T-helper 17 cell (primary cell): ENCODE measurements at regions not wholly inside any gene's neighbourhood (a gene's known extent, or its start where the extent isn't known, plus 50 kb on each side); places are given as distances from the start of the nearest gene placed in this dataset.
A peak's percentile ranks its signal among the peaks of the same experiment; 100 is the strongest.
"Not testable (repeated sequence)": the region's sequence is repeated elsewhere in the genome, so short reads cannot be mapped to it uniquely, and the experiment has no call there.

Experiments
- ATAC-seq: fragments of 150-1000 bp; cut with Tn5 transposase; 2 replicates; pipeline ENCODE4 v1.10.0; 2021; ENCODE audit warnings: mild to moderate bottlenecking, moderate library complexity
- DNase-seq, 3 donors: peaks; one replicate each; pipeline versions ENCODE4 v3.0.0 to v3.0.0-alpha.2; 2020 to 2021
- H3K9me3 ChIP-seq: one replicate; pipeline ENCODE4 v1.7.0; 2013; ENCODE audit warnings: low read length, mild to moderate bottlenecking; ENCODE audit not compliant: control insufficient read depth, poor library complexity, severe bottlenecking
- H3K27ac Mint-ChIP-seq: one replicate; pipeline ENCODE4 v1.8.0; 2022; ENCODE audit warnings: mild to moderate bottlenecking, moderate library complexity, mixed read lengths
- H3K27me3 Mint-ChIP-seq: one replicate; pipeline ENCODE4 v1.8.0; 2022; ENCODE audit warnings: mixed read lengths
- H3K36me3 Mint-ChIP-seq: one replicate; pipeline ENCODE4 v1.8.0; 2022; ENCODE audit warnings: low read depth, mixed read lengths
- H3K4me1 Mint-ChIP-seq: one replicate; pipeline ENCODE4 v1.8.0; 2022; ENCODE audit warnings: mild to moderate bottlenecking, mixed read lengths
- H3K4me3 Mint-ChIP-seq: one replicate; pipeline ENCODE4 v1.8.0; 2022; ENCODE audit warnings: mild to moderate bottlenecking, moderate library complexity, mixed read lengths

DNA sequence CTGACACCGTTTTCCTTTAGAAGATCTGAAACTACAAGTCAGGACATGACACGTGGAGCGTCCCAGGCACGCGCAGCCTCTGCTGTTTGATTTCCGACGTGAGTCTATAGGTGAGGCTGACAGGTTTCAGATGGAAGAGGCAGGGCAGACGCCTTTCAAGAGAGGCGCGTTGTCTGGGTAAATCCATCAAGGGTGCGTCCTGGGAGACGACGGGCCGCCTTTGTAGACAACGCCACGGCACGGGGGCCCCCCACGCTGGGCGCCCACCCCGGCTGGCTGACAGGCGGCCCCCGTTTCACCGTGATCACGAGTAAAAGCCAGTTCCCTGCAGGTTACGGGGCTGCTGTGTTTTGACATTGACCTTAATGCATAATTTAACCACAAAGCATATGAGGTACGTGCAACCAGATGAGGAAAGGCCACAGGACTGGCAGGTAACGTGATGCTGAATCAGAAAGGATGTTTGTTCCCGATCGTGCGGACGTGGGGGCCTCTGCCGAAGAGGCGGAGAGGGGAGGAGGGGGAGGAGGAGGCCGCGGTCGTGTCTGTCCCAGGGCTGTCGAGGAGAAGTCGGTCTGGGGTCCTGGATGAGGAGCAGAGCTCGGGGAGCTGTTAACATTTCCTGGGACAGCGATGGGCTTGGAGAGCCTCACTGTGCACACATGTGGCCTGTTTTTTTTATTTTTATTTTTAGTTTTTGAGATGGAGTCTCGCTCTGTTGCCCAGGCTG, 51.1 kb upstream of the PPP2R3B start:
- ATAC-seq, result peak; percentile 40
- no peaks in the 10 kb centered on the region for H3K27me3 Mint-ChIP-seq
- no peaks in the 10 kb centered on the region for H3K4me1 Mint-ChIP-seq
- H3K9me3 ChIP-seq, result no peaks in the 10 kb centered on the region
- no peaks in the 10 kb centered on the region for H3K36me3 Mint-ChIP-seq
- no peak for DNase-seq
- no peak overlapping the region for H3K4me3 Mint-ChIP-seq
- H3K27ac Mint-ChIP-seq, result no peak overlapping the region

DNA sequence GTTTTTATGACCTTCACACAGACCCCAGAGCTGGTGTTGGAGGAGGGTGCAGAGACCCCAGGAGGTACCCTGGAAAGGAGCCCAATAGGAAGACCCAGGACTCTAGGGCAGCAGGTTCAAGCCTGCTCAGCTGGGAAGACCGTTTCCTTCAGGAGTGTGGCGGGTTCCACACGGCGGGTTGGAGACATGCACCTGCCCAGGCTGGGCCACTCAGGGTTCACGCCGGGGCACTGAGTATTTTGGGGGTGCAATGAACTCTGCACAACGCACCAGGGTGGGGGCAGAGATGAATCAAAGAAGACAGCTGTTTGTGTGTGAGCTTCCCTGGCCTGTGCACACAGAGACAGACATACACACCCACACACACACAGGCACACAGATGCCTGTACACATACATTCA, 52.5 kb upstream of the PPP2R3B start:
- no peaks in the 10 kb centered on the region for H3K9me3 ChIP-seq
- no peak for ATAC-seq
- Mint-ChIP-seq H3K4me3 (no peak overlapping the region), H3K27me3 (no peaks in the 10 kb centered on the region), H3K4me1 (no peaks in the 10 kb centered on the region), H3K27ac (no peak overlapping the region), H3K36me3 (no peaks in the 10 kb centered on the region)
- DNase-seq, result no peak

DNA sequence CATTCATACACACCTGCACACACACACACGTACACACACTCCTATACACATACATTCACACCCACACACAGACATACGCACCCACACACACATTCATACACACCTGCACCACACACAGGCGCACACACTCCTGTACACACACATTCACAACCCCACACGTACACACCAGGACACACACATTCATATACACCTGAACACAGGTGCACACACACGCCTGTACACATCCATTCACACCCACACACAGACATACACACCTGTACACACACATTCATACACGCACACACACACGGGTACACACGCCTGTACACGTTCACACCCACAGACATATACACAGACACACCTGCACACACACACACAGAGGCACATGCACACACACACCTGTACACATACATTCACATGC, 53.0 kb upstream of the PPP2R3B start:
- Mint-ChIP-seq H3K36me3 (no peaks in the 10 kb centered on the region), H3K4me3 (no peak overlapping the region)
- no peak for ATAC-seq

DNA sequence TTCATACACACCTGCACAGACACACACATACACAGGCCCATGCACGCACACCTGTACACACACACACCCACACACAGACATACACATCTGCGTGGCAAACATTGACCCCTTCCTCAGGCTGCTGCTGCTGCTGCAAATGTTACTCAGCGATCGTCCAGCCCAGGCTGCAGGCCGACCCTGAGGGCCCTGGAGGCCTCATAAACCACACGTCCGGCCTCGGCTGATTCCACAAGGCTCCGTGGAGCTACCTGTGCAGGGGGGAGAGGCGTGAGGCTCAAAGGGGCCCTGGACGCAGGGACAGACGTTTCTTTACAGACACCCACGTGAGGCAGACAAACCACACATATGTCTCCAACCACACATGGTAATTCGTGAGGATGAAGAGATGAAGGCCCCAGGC, 53.9 kb upstream of the PPP2R3B start:
- H3K36me3 Mint-ChIP-seq, result no peaks in the 10 kb centered on the region
- H3K27ac Mint-ChIP-seq, result no peak overlapping the region
- no peaks in the 10 kb centered on the region for H3K27me3 Mint-ChIP-seq
- H3K9me3 ChIP-seq, result no peaks in the 10 kb centered on the region
- no peak overlapping the region for H3K4me3 Mint-ChIP-seq
- DNase-seq (no peak), ATAC-seq (no peak)
- no peaks in the 10 kb centered on the region for H3K4me1 Mint-ChIP-seq

More for the DNA sequence above, 53.0 kb upstream of the PPP2R3B start:
- no peak for DNase-seq
- Mint-ChIP-seq H3K4me1 (no peaks in the 10 kb centered on the region), H3K27ac (no peak overlapping the region), H3K27me3 (no peaks in the 10 kb centered on the region)
- no peaks in the 10 kb centered on the region for H3K9me3 ChIP-seq

DNA sequence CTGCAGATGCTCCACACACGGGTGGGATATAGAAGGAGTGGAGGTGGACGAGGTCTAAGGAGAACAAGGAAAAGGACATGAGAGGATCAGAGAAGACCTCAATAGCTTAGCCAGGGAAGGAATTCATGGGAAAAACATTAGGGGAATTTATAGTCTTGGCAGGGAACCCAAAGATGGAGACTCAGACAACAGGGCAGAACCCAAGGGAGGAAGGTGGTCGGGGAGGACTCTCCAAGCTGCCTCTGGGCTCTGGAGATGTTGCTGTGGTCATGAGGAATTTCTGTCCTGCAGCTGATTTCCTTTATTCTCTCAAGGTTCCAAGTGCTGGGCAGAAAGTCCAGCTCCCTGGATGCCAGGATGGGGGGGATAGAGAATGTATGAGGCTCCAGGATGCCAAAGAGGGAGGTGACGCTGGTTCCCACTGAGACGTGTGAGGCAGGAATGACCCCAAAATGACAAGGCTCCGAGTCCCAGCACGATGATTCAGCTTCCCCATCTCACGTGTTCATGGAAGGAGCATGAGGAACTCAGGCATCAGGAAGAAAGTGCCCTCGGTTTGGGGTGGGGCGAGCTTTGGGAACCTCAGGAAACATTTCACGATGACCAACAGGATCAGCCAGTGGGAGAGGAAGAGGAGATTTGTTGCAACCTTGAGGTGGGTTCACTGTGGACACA, 57.0 kb upstream of the PPP2R3B start:
- no peak overlapping the region for H3K27ac Mint-ChIP-seq

DNA sequence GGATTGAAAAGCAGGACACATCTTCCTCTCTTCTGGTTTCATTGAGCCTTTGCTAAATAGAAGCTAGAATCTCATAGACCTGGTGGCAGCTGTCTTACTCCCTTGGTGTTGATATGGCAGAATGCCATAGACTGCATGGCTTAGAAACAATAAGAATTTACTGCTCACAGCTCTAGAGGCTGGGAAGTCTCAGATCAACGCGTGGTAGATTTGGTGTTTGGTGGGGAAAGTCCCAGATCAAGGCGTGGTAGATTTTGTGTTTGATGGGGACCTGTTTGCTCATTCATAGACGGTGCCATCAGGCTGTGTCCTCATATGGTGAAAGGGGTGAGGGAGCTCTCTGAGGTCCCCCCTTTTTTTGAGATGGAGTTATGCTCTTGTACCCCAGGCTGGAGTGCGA, 57.6 kb upstream of the PPP2R3B start:
- Mint-ChIP-seq H3K4me1 (peaks cover 2% of the 10 kb centered on the region), H3K4me3 (no peak overlapping the region), H3K27ac (no peak overlapping the region), H3K36me3 (no peaks in the 10 kb centered on the region), H3K27me3 (no peaks in the 10 kb centered on the region)
- no peaks in the 10 kb centered on the region for H3K9me3 ChIP-seq
- DNase-seq (no peak), ATAC-seq (no peak)

More for the DNA sequence above, 57.0 kb upstream of the PPP2R3B start:
- Mint-ChIP-seq H3K4me1 (peaks cover 2% of the 10 kb centered on the region), H3K27me3 (no peaks in the 10 kb centered on the region), H3K4me3 (no peak overlapping the region), H3K36me3 (no peaks in the 10 kb centered on the region)
- DNase-seq, result no peak
- no peak for ATAC-seq
- H3K9me3 ChIP-seq, result no peaks in the 10 kb centered on the region

DNA sequence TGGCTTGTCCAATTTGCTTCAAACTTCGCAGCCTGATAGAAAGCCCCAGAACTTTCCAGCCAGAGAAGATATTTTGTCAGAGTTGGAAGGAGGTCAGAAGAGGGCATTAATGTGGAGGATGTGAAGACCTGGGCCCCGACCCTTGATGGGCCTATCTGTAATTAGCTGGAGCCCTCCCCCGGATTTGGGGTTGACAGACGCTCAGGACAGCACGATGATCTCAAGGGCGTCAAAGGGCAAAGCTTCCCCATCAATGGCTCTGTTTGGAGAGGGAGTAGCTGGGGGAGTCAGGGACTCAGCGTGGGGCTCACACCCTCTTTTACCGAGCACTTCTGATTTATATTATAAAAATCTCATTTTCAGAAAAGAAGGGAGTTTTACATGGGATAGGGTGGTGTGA, 59.0 kb upstream of the PPP2R3B start:
- Mint-ChIP-seq H3K27me3 (no peaks in the 10 kb centered on the region), H3K27ac (no peak overlapping the region), H3K36me3 (no peaks in the 10 kb centered on the region), H3K4me1 (peaks cover 2% of the 10 kb centered on the region), H3K4me3 (no peak overlapping the region)
- no peak for DNase-seq
- no peaks in the 10 kb centered on the region for H3K9me3 ChIP-seq
- ATAC-seq, result no peak

DNA sequence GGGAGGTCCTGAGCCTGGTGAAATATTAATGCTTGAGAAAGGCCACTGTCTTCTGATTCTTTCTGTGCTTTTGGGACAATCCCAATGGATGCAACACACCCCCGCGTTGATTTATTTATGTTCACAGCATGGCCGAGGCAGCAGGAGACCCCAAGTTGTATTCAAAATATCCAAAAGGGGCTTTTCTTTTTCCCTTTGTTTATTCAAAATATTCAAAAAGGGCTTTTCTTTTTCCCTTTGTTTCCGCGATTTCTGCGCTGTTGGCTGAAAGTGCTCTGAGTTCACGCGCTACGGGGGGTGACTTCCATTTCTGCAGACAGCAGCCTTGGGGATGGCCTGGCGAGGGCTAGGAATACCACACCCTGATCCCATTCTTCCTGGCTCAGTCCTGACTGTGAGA, 59.5 kb upstream of the PPP2R3B start:
- no peaks in the 10 kb centered on the region for H3K36me3 Mint-ChIP-seq
- ATAC-seq (no peak), DNase-seq (no peak)
- H3K4me1 Mint-ChIP-seq, result peaks cover 2% of the 10 kb centered on the region
- H3K4me3 Mint-ChIP-seq, result no peak overlapping the region
- H3K9me3 ChIP-seq, result no peaks in the 10 kb centered on the region
- H3K27me3 Mint-ChIP-seq, result no peaks in the 10 kb centered on the region
- H3K27ac Mint-ChIP-seq, result no peak overlapping the region

DNA sequence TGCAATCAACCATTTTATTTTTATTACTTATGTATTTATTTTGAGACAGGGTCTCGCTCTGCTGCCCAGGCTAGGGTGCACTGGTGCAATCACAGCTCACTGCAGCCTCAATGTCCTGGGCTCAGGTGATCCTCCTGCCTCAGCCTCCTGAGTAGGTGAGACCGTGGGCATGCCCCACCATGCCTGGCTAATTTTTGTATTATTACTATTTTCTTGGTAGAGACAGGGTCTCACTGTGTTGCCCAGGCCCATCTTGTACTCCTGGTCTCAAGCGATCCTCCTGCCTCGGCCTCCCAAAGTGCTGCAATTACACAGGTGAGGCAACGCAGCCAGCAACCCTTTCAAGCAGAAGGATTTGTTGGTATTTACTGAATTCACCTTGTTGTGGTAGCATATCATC, 60.3 kb upstream of the PPP2R3B start:
- no peak overlapping the region for H3K27ac Mint-ChIP-seq

DNA sequence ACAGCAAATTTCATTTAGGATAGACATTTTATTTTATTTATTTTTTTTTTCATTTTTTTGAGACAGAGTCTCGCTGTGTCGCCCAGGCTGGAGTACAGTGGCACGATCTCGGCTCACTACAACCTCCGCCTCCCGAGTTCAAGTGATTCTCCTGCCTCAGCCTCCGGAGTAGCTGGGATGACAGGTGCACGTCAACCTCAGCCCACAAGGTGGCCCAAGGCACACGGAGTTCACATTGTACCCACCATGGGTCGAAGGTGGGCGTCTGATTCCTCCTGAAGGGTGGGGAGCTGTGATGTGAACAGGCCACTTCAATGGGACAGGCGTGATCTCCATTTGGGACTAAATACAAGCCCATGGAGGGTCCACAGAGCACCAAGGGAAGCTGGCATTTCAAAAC, 65.0 kb upstream of the PPP2R3B start:
- H3K27ac Mint-ChIP-seq, H3K4me3 Mint-ChIP-seq, H3K4me1 Mint-ChIP-seq, H3K9me3 ChIP-seq, H3K36me3 Mint-ChIP-seq, DNase-seq, H3K27me3 Mint-ChIP-seq, ATAC-seq: not testable (repeated sequence)

More for the DNA sequence above, 60.3 kb upstream of the PPP2R3B start:
- no peaks in the 10 kb centered on the region for H3K36me3 Mint-ChIP-seq
- DNase-seq, result no peak
- ATAC-seq, result no peak
- no peak overlapping the region for H3K4me3 Mint-ChIP-seq
- no peaks in the 10 kb centered on the region for H3K27me3 Mint-ChIP-seq
- H3K9me3 ChIP-seq, result no peaks in the 10 kb centered on the region
- H3K4me1 Mint-ChIP-seq, result peaks cover 2% of the 10 kb centered on the region

DNA sequence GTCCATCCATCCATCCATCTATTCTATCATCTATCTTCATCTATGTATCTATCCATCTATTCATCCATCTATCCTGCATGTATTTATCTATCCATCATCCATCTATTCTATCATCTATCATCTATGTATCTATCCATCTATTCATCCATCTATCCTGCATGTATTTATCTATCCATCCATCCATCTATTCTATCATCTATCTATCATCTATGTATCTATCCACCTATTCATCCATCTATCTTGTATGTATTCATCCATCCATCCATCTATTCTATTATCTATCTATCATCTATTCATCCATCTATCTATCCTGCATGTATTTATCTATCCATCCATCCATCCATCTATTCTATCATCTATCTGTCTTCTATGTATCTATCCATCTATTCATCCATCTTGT, 65.9 kb upstream of the PPP2R3B start:
- H3K36me3 Mint-ChIP-seq, result no peaks in the 10 kb centered on the region
- ATAC-seq, result no peak

DNA sequence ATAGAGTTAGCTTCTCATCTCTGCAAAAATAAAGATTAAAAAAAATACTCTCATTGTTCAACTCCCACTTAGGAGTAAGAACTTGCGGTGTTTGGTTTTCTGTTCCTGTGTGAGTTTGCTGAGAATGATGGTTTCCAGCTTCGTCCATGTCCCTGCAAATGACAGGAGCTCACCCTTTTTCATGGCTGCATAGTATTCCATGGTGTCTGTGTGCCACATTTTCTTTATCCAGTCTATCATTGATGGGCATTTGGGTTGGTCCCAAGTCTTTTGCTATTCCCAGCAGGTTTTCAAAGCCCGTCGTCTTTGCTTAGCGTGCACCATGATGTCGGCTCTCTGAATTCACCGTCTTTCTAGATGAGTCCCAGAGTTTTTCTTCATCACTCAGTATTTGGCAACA, 67.8 kb upstream of the PPP2R3B start:
- H3K9me3 ChIP-seq, H3K27ac Mint-ChIP-seq, H3K36me3 Mint-ChIP-seq, ATAC-seq, H3K27me3 Mint-ChIP-seq, H3K4me3 Mint-ChIP-seq, DNase-seq, H3K4me1 Mint-ChIP-seq: not testable (repeated sequence)

More for the DNA sequence above, 65.9 kb upstream of the PPP2R3B start:
- no peaks in the 10 kb centered on the region for H3K9me3 ChIP-seq
- no peak for DNase-seq
- Mint-ChIP-seq H3K4me1 (no peaks in the 10 kb centered on the region), H3K27ac (no peak overlapping the region), H3K27me3 (no peaks in the 10 kb centered on the region), H3K4me3 (no peak overlapping the region)

DNA sequence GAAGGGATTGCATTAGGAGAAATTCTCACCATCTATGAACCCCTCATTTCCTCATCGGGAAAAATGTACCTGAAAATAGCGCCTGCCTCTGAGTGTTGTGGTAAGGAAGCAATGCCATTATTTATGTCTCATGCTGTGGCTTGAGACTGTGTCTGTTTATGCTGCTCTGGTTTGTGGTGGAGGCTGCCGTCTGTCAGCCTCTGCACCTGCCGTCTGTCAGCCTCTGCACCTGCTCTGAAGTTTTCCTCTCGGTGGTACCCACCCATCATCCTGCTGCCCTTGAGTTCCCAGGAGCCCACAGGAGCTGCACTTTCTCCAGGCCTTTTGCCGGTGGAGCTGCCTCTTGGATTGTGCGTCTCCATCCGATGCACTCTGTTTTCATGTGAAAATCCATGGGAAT, 68.5 kb upstream of the PPP2R3B start:
- no peaks in the 10 kb centered on the region for H3K9me3 ChIP-seq
- no peaks in the 10 kb centered on the region for H3K27me3 Mint-ChIP-seq
- no peaks in the 10 kb centered on the region for H3K36me3 Mint-ChIP-seq
- H3K27ac Mint-ChIP-seq, result no peak overlapping the region
- H3K4me3 Mint-ChIP-seq, result no peak overlapping the region
- no peak for DNase-seq
- H3K4me1 Mint-ChIP-seq, result no peaks in the 10 kb centered on the region
- no peak for ATAC-seq

DNA sequence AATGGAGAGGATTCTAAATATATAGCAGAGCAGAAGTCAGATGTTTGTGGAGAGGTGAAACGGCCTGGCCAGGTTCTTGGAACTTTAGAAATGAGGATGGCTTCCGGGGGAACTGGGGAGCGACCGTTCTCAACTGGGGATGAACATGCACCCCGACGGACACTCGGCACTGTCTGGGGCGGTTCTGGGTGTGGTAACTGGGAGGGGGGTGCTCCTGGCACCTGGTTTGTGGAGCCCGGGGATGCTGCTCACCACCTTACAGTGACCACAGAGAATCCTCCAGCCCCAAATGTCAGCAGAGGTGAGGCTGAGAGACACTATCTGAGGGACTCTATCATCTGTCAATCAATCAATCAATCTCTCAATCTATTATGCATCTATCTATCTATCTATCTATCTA, 69.0 kb upstream of the PPP2R3B start:
- no peaks in the 10 kb centered on the region for H3K36me3 Mint-ChIP-seq
- no peaks in the 10 kb centered on the region for H3K9me3 ChIP-seq
- ATAC-seq (no peak), DNase-seq (no peak)
- no peak overlapping the region for H3K4me3 Mint-ChIP-seq
- no peak overlapping the region for H3K27ac Mint-ChIP-seq
- H3K4me1 Mint-ChIP-seq, result no peaks in the 10 kb centered on the region
- no peaks in the 10 kb centered on the region for H3K27me3 Mint-ChIP-seq
